Loucy (cell line): ENCODE measurements at regions not wholly inside any gene's neighbourhood (a gene's known extent, or its start where the extent isn't known, plus 50 kb on each side); places are given as distances from the start of the nearest gene placed in this dataset.

Experiments used
- EZH2phosphoT487 ChIP-seq: fragments of 200-600 bp; IDR thresholded peaks from 2 replicates; pipeline ENCODE4 v1.6.1; 2018; ENCODE audit warnings: antibody characterized with exemption, mild to moderate bottlenecking, moderate library complexity, borderline replicate concordance
- TF ChIP-seq, protein P1 (sequence below): fragments of 200-600 bp; sonication (generic); conservative IDR thresholded peaks from 2 replicates; pipeline ENCODE4 v1.5.1; 2014; ENCODE audit warnings: mild to moderate bottlenecking, antibody characterized with exemption, low read length

DNA sequence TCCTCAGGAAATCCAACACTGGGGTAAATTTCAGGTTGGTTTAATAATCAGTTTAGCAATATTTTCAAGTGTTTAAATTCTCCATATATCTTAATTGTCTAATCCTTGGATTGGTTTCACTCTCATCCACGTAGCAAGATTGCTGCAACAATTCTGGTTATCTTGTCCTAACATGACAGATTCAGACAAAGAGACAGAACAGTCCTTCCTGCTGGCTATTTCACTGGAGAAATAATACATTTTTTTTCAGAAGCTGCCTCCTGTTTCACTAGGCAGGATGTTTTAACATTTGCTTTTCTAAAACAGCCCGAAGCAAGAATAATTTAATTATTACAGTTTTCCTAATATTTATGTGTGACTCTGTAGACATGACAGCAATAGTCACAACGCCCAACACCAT is 2011.2 kb downstream of the NCAM2 start:
- TF ChIP-seq, protein P1, sequence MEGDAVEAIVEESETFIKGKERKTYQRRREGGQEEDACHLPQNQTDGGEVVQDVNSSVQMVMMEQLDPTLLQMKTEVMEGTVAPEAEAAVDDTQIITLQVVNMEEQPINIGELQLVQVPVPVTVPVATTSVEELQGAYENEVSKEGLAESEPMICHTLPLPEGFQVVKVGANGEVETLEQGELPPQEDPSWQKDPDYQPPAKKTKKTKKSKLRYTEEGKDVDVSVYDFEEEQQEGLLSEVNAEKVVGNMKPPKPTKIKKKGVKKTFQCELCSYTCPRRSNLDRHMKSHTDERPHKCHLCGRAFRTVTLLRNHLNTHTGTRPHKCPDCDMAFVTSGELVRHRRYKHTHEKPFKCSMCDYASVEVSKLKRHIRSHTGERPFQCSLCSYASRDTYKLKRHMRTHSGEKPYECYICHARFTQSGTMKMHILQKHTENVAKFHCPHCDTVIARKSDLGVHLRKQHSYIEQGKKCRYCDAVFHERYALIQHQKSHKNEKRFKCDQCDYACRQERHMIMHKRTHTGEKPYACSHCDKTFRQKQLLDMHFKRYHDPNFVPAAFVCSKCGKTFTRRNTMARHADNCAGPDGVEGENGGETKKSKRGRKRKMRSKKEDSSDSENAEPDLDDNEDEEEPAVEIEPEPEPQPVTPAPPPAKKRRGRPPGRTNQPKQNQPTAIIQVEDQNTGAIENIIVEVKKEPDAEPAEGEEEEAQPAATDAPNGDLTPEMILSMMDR, result no peak
- TF ChIP-seq EZH2phosphoT487, result no peak
